Lower lobe of right lung (tissue), 2 donors: ENCODE measurements at regions not wholly inside any gene's neighbourhood (a gene's known extent, or its start where the extent isn't known, plus 50 kb on each side); places are given as distances from the start of the nearest gene placed in this dataset.

Experiments
- ATAC-seq, 2 donors: fragments of 200-7000 bp; cut with Tn5 transposase; one replicate each; pipeline ENCODE4 v1.9.1; 2020 to 2022; ENCODE audit warnings: mild to moderate bottlenecking in 2 of 2, moderate library complexity in 2 of 2
- DNase-seq: peaks from one replicate; pipeline ENCODE4 v3.0.0-alpha.2; 2020
- H3K27ac ChIP-seq: fragments of 200-600 bp; one replicate; pipeline ENCODE4 v1.8.0; 2022
- H3K27me3 ChIP-seq: fragments of 200-600 bp; one replicate; pipeline ENCODE4 v1.8.0; 2022; ENCODE audit warnings: low read depth
- H3K36me3 ChIP-seq: fragments of 200-600 bp; one replicate; pipeline ENCODE4 v1.8.0; 2022; ENCODE audit warnings: mild to moderate bottlenecking
- H3K4me1 ChIP-seq: fragments of 200-600 bp; one replicate; pipeline ENCODE4 v1.8.0; 2022
- H3K4me3 ChIP-seq: fragments of 200-600 bp; one replicate; pipeline ENCODE4 v1.8.0; 2022; ENCODE audit warnings: mild to moderate bottlenecking
- H3K9me3 ChIP-seq: fragments of 200-600 bp; one replicate; pipeline ENCODE4 v1.8.0; 2022
- CTCF ChIP-seq: fragments of 200-600 bp; IDR thresholded peaks from one replicate; pipeline ENCODE4 v1.8.0; 2022; ENCODE audit warnings: antibody characterized with exemption, mild to moderate bottlenecking
- intact Hi-C: fragments of 100-400 bp; cut with DNase I; formaldehyde crosslinking; loops from one replicate; pipeline ENCODE4 v1.11.0; 2022
- donor health status: DM: no; HTN: yes; CAD: no; lungs with severe emphysema.

GRCh38 chr12:45565590-45565989 lies 163.9 kb upstream of the ARID2 start:
- Histone ChIP-seq H3K36me3 (no peaks in the 10 kb centered on the region), H3K4me1 (no peaks in the 10 kb centered on the region), H3K27me3 (no peaks in the 10 kb centered on the region), H3K4me3 (no peak overlapping the region), H3K9me3 (no peaks in the 10 kb centered on the region), H3K27ac (no peak overlapping the region)
- DNase-seq (no peak), ATAC-seq (no peak)
- no peak for TF ChIP-seq CTCF
- intact Hi-C loops: no loop called here

- no peak for ATAC-seq
- Histone ChIP-seq H3K27me3 (no peaks in the 10 kb centered on the region), H3K4me3 (no peak overlapping the region), H3K27ac (no peak overlapping the region), H3K4me1 (no peaks in the 10 kb centered on the region), H3K36me3 (no peaks in the 10 kb centered on the region), H3K9me3 (no peaks in the 10 kb centered on the region)
- intact Hi-C loops: no loop called here
- TF ChIP-seq CTCF: no peak
- DNase-seq: no peak
These were observed 163.2 kb upstream of the ARID2 start for GRCh38 chr12:45566257-45566656.

GRCh38 chr12:45568808-45569207 lies 160.7 kb upstream of the ARID2 start:
- no peak overlapping the region for H3K4me3 ChIP-seq
- no peak overlapping the region for H3K27ac ChIP-seq
- no peaks in the 10 kb centered on the region for H3K36me3 ChIP-seq
- DNase-seq (no peak), ATAC-seq (no peak)
- no peaks in the 10 kb centered on the region for H3K4me1 ChIP-seq
- H3K9me3 ChIP-seq: no peaks in the 10 kb centered on the region
- intact Hi-C loops: no loop called here
- TF ChIP-seq CTCF: no peak
- H3K27me3 ChIP-seq: no peaks in the 10 kb centered on the region

- Histone ChIP-seq H3K4me1 (no peaks in the 10 kb centered on the region), H3K27me3 (no peaks in the 10 kb centered on the region), H3K9me3 (no peaks in the 10 kb centered on the region), H3K27ac (no peak overlapping the region), H3K4me3 (no peak overlapping the region), H3K36me3 (no peaks in the 10 kb centered on the region)
- ATAC-seq (no peak), DNase-seq (no peak)
- intact Hi-C loops: no loop called here
- no peak for TF ChIP-seq CTCF
These were observed 159.0 kb upstream of the ARID2 start for GRCh38 chr12:45570501-45570900.

- H3K9me3 ChIP-seq: no peaks in the 10 kb centered on the region
- peaks cover 3% of the 10 kb centered on the region for H3K4me1 ChIP-seq
- intact Hi-C loops: no loop called here
- no peak for DNase-seq
- ATAC-seq: no peak
- H3K36me3 ChIP-seq: no peaks in the 10 kb centered on the region
- no peak overlapping the region for H3K27ac ChIP-seq
- no peak overlapping the region for H3K4me3 ChIP-seq
- no peak for TF ChIP-seq CTCF
- H3K27me3 ChIP-seq: no peaks in the 10 kb centered on the region
These were observed 157.4 kb upstream of the ARID2 start for GRCh38 chr12:45572114-45572513.

- no peak overlapping the region for H3K27ac ChIP-seq
- H3K27me3 ChIP-seq: no peaks in the 10 kb centered on the region
- intact Hi-C loops: no loop called here
- no peak overlapping the region for H3K4me3 ChIP-seq
- ATAC-seq: peak in 1 of 2 donors; percentile 64
- TF ChIP-seq CTCF: no peak
- H3K9me3 ChIP-seq: no peaks in the 10 kb centered on the region
- no peaks in the 10 kb centered on the region for H3K36me3 ChIP-seq
- peaks cover 3% of the 10 kb centered on the region for H3K4me1 ChIP-seq
- DNase-seq: no peak
These were observed 154.1 kb upstream of the ARID2 start for GRCh38 chr12:45575417-45575816.
